Stimulated activated CD8-positive, alpha-beta memory T cell treated with anti-CD3 and anti-CD28 coated beads, Interleukin-7, amount 100 ng/mL, for 48 hours (primary cell): ENCODE measurements at regions not wholly inside any gene's neighbourhood (a gene's known extent, or its start where the extent isn't known, plus 50 kb on each side); places are given as distances from the start of the nearest gene placed in this dataset.

Source experiments
- DNase-seq, 2 donors: peaks; one replicate each; pipeline ENCODE4 v3.0.0-alpha.2; 2020; ENCODE audit warnings: low read depth in 1 of 2; ENCODE audit errors: extremely low read depth in 1 of 2

DNA sequence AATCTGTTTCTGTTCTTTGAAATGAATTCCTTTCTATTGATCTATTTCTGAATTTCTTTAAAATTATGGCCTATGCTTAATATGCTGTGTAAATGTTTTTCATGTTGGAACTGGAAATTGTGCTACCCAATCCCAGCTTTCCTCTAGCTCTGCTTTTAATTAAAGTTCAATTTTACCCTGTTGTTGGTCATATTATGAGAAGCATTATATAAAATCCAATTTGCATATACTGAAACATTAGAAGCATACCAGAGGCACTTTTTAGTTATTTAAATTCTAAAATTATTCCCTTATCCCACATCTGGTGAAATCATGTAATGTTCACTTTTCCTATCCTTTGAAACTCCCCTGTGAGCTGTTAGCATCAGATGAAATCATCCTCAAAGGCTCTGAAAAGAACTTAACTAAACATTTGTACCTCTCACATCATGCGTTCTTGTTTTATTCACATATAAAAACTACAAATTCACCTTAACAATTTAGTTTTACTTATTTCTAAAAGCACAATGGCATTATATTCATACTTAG is 160.6 kb upstream of the COL21A1 start:
- no peak for DNase-seq

- DNase-seq = no peak
Measured at GRCh38 chr6:56406276-56407269, 159.2 kb upstream of the COL21A1 start.

- no peak for DNase-seq
Measured at GRCh38 chr6:56404599-56404998, 157.2 kb upstream of the COL21A1 start.

- no peak for DNase-seq
Measured at GRCh38 chr6:56403745-56404144, 156.4 kb upstream of the COL21A1 start.

- no peak for DNase-seq
Measured at GRCh38 chr6:56401477-56402070, 154.2 kb upstream of the COL21A1 start.

- DNase-seq = no peak
Measured at GRCh38 chr6:56400273-56400672, 152.9 kb upstream of the COL21A1 start.

GRCh38 chr6:56399672-56400263 is 152.4 kb upstream of the COL21A1 start:
- DNase-seq = no peak

GRCh38 chr6:56399250-56399671 is 151.9 kb upstream of the COL21A1 start:
- no peak for DNase-seq

DNA sequence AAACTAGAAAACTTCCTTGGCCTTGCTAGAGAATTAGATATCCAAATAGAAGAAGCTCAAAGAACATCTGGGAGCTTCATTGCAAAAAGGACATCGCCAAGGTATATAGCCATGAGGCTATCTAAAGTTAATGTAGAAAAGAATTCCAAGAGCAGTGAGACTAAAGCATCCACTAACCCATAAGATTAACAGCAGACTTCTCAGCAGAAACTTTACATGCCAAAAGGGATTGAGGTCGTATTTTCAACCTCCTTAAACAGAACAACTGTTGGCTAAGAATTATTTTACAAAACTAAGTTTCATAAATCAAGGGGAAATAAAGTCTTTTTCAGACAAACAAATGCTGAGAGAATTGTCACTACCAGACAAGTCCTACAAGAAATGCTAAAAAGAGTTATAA is 149.1 kb upstream of the COL21A1 start:
- DNase-seq = no peak

DNA sequence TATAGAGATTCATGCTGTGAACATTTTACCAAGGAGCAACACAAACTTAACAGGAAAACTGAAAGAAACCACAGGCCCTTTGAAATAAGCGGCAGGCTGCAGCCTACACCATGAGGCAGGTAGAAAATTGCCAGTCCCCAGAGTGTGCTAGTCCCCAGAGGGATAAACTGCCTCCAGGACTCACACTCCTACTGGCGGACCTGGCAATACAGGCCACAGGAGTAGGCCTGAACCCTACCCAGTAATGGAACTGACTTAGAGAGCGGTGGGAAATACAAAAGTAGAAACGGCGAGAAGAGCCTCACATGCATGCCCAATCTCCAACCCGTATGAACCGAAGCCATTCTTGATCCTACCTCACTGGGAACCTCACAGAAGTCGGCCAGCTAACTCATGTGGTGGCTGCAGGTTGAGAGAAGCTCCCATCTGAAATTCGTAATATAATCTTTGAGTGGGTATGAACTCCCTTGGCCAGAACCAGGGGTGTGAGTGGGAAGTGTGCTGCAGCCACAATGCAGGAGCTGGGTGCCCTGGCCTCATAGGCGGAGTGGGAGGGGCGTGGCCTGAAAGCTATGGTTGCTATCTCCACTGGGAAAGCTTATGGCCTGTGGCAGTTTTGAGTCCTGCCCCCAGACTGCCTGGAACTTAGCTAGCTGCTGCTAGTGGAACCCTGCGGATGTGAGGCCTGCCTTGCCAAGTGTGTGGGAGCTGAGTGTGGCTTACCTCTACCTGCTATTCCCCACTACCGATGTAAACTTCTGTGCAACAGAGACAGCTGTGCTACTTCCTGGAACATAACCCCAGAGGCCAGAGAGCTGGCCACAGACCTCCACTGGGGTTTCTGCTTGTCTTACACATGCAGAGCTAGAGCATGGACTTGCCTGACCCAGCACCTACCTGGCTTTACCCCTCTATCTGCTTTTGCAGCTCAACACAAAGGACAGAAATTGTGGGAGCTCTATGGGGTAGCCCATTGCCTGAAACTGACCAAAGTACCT is 146.5 kb upstream of the COL21A1 start:
- DNase-seq = no peak

DNA sequence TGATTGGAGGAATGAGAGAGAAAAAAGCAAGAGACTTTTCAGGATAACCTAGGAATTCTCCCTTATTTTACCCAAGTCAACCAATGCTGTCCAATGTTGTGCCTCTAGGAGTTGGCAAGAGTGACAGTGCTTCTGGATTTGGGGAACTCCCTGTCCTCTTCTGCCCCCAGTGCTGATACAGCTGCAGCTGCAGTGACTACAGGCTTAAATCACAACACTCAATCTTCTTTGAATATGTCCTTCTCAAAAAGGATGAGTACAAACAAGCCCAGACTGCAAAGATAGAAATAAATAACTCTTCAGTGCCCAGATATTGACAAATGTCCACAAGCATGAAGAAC is 141.0 kb upstream of the COL21A1 start:
- no peak for DNase-seq

GRCh38 chr6:56387621-56388414 is 140.4 kb upstream of the COL21A1 start:
- DNase-seq = no peak

DNA sequence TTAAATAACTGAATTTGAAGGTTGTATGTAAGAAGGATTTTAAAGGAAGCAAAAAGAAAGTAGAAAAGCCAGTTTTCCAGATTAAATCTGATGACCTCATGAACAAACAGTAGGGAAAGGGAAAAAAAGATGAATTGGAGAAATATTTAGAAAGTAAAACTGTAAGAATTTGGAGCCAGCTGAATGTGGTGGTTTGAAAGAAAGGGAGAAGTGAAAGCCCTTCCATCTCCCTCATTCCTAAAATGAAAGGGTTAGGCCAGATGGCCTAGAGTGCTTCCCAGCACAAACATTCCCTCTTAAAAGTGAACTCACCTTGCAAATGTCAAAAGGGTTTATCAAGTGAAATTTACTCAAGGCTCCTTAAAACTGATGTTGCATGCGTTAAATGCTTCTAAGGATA is 139.3 kb upstream of the COL21A1 start:
- DNase-seq = no peak

DNA sequence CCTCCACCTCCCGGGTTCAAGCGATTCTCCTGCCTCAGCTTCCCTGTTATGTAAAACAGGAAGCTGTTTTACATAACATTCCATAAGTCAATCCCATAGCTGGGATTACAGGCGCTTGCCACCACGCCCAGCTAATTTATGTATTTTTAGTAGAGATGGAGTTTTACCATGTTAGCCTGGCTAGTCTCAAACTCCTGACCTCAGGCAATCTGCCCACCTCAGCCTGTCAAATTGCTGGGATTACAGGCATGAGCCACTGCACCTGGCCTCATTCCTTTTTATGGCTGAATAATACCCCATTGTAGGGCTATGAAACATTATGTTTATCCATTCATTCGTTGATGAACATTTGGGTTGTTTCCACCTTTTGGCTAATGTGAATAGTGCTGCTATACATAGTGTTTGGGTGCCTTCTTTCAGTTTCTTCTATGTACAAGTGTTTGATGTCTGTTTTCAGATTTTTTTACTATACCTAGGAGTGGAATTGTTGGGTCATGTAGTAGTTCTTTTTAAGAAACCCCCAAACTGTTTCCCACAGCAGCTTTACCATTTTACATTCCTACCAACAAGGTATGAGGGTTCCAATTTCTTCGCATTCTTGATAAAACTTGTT is 138.7 kb upstream of the COL21A1 start:
- DNase-seq = no peak

DNA sequence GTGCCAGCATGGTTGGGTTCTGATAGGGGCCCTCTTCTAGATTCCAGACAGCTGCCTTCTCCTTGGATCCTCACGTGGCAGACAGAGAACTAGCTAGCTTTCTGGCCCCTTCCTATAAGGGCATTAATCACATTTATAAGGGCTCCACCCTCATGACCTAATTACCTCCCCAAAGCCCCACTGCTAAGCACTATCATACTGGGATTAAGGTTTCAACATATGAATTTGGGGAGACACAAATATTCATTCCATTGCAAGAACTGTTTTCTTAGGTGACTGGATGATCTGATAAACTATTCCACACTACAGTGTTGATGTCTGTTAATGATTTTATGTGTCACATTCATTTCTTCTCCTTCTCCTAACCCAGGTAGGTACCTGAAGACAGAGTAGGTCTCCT is 135.8 kb upstream of the COL21A1 start:
- no peak for DNase-seq

DNA sequence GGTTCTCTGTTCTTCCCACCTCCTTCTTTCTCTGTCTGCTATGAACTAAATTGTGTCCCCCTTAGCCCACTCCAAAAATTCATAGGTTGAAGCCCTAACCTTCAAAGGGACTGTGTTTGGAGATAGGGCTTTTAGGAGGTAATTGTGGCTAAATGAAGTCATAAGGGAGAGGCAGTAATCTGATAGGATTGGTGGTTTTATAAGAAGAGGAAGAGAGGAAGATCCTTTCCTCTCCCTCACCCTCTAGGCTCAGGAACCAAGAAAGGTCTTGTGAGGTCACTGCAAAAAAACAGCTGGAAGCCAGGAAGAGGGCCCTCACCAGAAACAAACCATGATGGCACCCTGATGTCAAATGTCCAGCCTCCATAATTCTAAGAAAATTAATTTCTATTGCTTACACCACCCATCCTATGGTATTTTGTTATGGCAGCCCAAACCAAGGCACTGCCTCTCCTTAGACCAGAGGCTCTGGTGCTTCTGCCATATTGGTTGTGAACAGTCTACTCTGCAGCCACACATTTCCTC is 135.1 kb upstream of the COL21A1 start:
- no peak for DNase-seq

DNA sequence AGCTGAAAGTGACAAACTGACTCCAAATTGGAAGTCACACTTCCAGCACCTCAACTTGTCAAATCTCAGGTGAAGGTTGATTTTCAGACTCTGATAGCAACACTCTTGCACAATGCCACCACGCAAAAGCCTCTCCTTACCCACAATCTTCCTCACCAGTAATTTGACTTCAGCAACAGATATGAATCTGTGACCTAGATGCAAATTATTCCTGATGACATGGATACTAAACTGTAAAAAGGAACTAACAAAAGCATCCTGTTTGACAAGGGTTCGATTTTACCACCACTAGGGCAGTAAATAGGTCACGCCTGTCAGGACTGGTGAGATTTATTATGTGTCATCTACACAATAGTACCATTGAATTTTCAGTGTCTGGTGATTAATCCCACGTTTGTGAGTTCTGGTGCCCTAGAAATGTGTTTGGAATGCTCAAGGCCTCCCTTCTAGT is 134.4 kb upstream of the COL21A1 start:
- DNase-seq = no peak

- no peak for DNase-seq
Measured at GRCh38 chr6:56380476-56380875, 133.1 kb upstream of the COL21A1 start.
